GM23338 (cell line): ENCODE measurements at regions not wholly inside any gene's neighbourhood (a gene's known extent, or its start where the extent isn't known, plus 50 kb on each side); places are given as distances from the start of the nearest gene placed in this dataset.

Source experiments
- CTCF ChIP-seq, 2 experiments: fragments of 200-600 bp in 1 of 2; sonication (generic) in 1 of 2; conservative IDR thresholded peaks; 2 replicates each; pipeline versions ENCODE4 v1.5.1 to v1.6.1; 2016 to 2017; ENCODE audit warnings: antibody characterized with exemption in 2 of 2, low read depth in 2 of 2, mild to moderate bottlenecking in 2 of 2, moderate library complexity in 1 of 2
- EZH2 ChIP-seq: fragments of 200-600 bp; sonication (generic); IDR thresholded peaks from one replicate; pipeline ENCODE4 v1.8.0; 2017; ENCODE audit warnings: antibody characterized with exemption, mild to moderate bottlenecking, low read depth; ENCODE audit not compliant: unreplicated experiment
- POLR2AphosphoS5 ChIP-seq: IDR thresholded peaks from 2 replicates; pipeline ENCODE4 v1.6.1; 2016; ENCODE audit warnings: antibody characterized with exemption, low read depth
- REST ChIP-seq: IDR thresholded peaks from one replicate; pipeline ENCODE4 v1.6.1; 2018; ENCODE audit warnings: antibody characterized with exemption; ENCODE audit not compliant: unreplicated experiment
- ZNF331 ChIP-seq: fragments of 250-450 bp; sonication (Bioruptor Pico); IDR thresholded peaks from 2 replicates; pipeline ENCODE4 v1.5.0; 2020; ENCODE audit warnings: low read depth, mild to moderate bottlenecking, moderate library complexity

DNA sequence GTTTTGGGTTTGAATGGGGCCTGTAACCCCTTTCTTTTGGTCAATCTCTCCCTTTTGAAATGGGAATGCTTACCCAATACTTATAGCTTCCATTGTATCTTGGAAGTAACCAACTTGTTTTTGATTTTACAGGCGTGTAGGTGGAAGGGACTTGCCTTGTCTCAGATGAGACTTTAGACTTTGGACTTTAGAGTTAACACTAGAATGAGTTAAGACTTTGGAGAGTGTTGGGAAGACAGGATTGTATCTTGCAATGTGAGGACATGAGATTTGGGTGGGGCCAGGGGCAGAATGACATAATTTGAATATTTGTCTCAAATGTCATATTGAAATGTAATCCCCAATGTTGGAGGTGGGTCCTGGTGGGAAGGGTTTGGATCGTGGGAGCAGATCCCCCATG, 1466.9 kb downstream of the LRRC4C start:
- TF ChIP-seq CTCF (conservative IDR thresholded peaks at IDR 0.05; ENCODE audit: low read depth in 2 of 2) (no peak), ZNF331 (no peak), EZH2 (no peak), REST (no peak), POLR2AphosphoS5 (no peak)
